H9 (cell line): ENCODE measurements at regions not wholly inside any gene's neighbourhood (a gene's known extent, or its start where the extent isn't known, plus 50 kb on each side); places are given as distances from the start of the nearest gene placed in this dataset.
A peak's percentile ranks its signal among the peaks of the same experiment; 100 is the strongest.

Experiments used
- DNase-seq: peaks from one replicate; pipeline ENCODE4 v3.0.0-alpha.2; 2017
- H2AFZ ChIP-seq: one replicate; pipeline ENCODE4 v1.6.1; 2013; ENCODE audit warnings: mild to moderate bottlenecking, low read length, control low read depth, moderate library complexity
- H2AK5ac ChIP-seq: 2 replicates; pipeline ENCODE4 v1.6.1; 2013; ENCODE audit warnings: low read length, control low read depth, mixed read lengths; ENCODE audit not compliant: insufficient read length
- H2BK120ac ChIP-seq: one replicate; pipeline ENCODE4 v1.6.1; 2013; ENCODE audit warnings: low read depth, mild to moderate bottlenecking, low read length, control low read depth, inconsistent platforms; ENCODE audit not compliant: poor library complexity, severe bottlenecking
- H2BK12ac ChIP-seq: 2 replicates; pipeline ENCODE4 v1.6.1; 2013; ENCODE audit warnings: low read length, control low read depth, mixed read lengths, low read depth; ENCODE audit not compliant: insufficient read length
- H2BK15ac ChIP-seq: 2 replicates; pipeline ENCODE4 v1.6.1; 2013; ENCODE audit warnings: low read depth, low read length, control low read depth
- H2BK20ac ChIP-seq: one replicate; pipeline ENCODE4 v1.6.1; 2013; ENCODE audit warnings: low read depth, mild to moderate bottlenecking, low read length, control low read depth, inconsistent platforms; ENCODE audit not compliant: poor library complexity, severe bottlenecking
- H2BK5ac ChIP-seq: 2 replicates; pipeline ENCODE4 v1.6.1; 2013; ENCODE audit warnings: low read length, control low read depth, mixed read lengths; ENCODE audit not compliant: insufficient read length
- H3K14ac ChIP-seq: 2 replicates; pipeline ENCODE4 v1.6.1; 2013; ENCODE audit warnings: low read length, control low read depth; ENCODE audit not compliant: insufficient read depth
- H3K18ac ChIP-seq: 2 replicates; pipeline ENCODE4 v1.6.1; 2013; ENCODE audit warnings: low read depth, mild to moderate bottlenecking, mixed read lengths, low read length, control low read depth; ENCODE audit not compliant: insufficient read length
- H3K23ac ChIP-seq: 2 replicates; pipeline ENCODE4 v1.6.1; 2013; ENCODE audit warnings: low read length, control low read depth, mixed read lengths, low read depth; ENCODE audit not compliant: insufficient read length
- H3K23me2 ChIP-seq: 2 replicates; pipeline ENCODE4 v1.6.1; 2013; ENCODE audit warnings: low read depth, mild to moderate bottlenecking, mixed read lengths, low read length, control low read depth; ENCODE audit not compliant: insufficient read length, poor library complexity, severe bottlenecking
- H3K27ac ChIP-seq: 2 replicates; pipeline ENCODE4 v1.5.1; 2013; ENCODE audit warnings: low read length, control low read depth, mixed read lengths, low read depth; ENCODE audit not compliant: insufficient read length
- H3K27me3 ChIP-seq: 2 replicates; pipeline ENCODE4 v1.6.1; 2013; ENCODE audit warnings: low read length, control low read depth, inconsistent platforms; ENCODE audit not compliant: insufficient read depth
- H3K4ac ChIP-seq: 2 replicates; pipeline ENCODE4 v1.6.1; 2013; ENCODE audit warnings: low read depth, mild to moderate bottlenecking, control low read depth, inconsistent platforms, low read length, moderate library complexity
- H3K4me1 ChIP-seq: 2 replicates; pipeline ENCODE4 v1.6.1; 2013; ENCODE audit warnings: low read length, control low read depth, inconsistent platforms; ENCODE audit not compliant: insufficient read depth
- H3K4me2 ChIP-seq: 2 replicates; pipeline ENCODE4 v1.6.1; 2013; ENCODE audit warnings: low read length, control low read depth, mixed read lengths; ENCODE audit not compliant: insufficient read length, insufficient read depth
- H3K56ac ChIP-seq: 2 replicates; pipeline ENCODE4 v1.6.1; 2013; ENCODE audit warnings: low read depth, mild to moderate bottlenecking, mixed read lengths, low read length, control low read depth; ENCODE audit not compliant: insufficient read length
- H3K79me1 ChIP-seq: 2 replicates; pipeline ENCODE4 v1.6.1; 2013; ENCODE audit warnings: low read depth, mild to moderate bottlenecking, moderate library complexity, low read length, control low read depth, inconsistent platforms; ENCODE audit not compliant: insufficient read depth, poor library complexity, severe bottlenecking
- H3K79me2 ChIP-seq: 2 replicates; pipeline ENCODE4 v1.6.1; 2013; ENCODE audit warnings: low read length, control low read depth, inconsistent platforms; ENCODE audit not compliant: insufficient read depth
- H3K9ac ChIP-seq: 2 replicates; pipeline ENCODE4 v1.6.1; 2013; ENCODE audit warnings: low read length, control low read depth, mixed read lengths; ENCODE audit not compliant: insufficient read length; ENCODE audit errors: extremely low read depth
- H3K9me3 ChIP-seq: one replicate; pipeline ENCODE4 v1.6.1; 2013; ENCODE audit warnings: low read depth, low read length, inconsistent platforms; ENCODE audit not compliant: control insufficient read depth
- H3T11ph ChIP-seq: one replicate; pipeline ENCODE4 v1.6.1; 2013; ENCODE audit warnings: mild to moderate bottlenecking, low read length, control low read depth, inconsistent platforms
- H4K20me1 ChIP-seq: one replicate; pipeline ENCODE4 v1.6.1; 2013; ENCODE audit not compliant: control insufficient read depth, insufficient read length, insufficient read depth
- H4K5ac ChIP-seq: 2 replicates; pipeline ENCODE4 v1.6.1; 2013; ENCODE audit warnings: low read depth, mild to moderate bottlenecking, mixed read lengths, low read length, control low read depth; ENCODE audit not compliant: insufficient read length
- H4K8ac ChIP-seq: replicated peaks from 2 replicates; pipeline ENCODE4 v1.6.1; 2013; ENCODE audit warnings: low read length, control low read depth, mixed read lengths, low read depth; ENCODE audit not compliant: insufficient read length
- H4K91ac ChIP-seq: 2 replicates; pipeline ENCODE4 v1.6.1; 2013; ENCODE audit warnings: low read depth, mild to moderate bottlenecking, moderate library complexity, mixed read lengths, low read length, control low read depth; ENCODE audit not compliant: insufficient read length
- H3K27ac Mint-ChIP-seq, 3 experiments: 2 replicates in 2 of 3; 3 replicates in 1 of 3; pipeline ENCODE4 v1.8.0; 2020 to 2021; ENCODE audit warnings: mixed read lengths in 3 of 3, mild to moderate bottlenecking in 1 of 3, moderate library complexity in 1 of 3
- H3K27me3 Mint-ChIP-seq: 2 replicates; pipeline ENCODE4 v1.8.0; 2021; ENCODE audit warnings: low read depth, mild to moderate bottlenecking, moderate library complexity, mixed read lengths
- H3K36me3 Mint-ChIP-seq, 3 experiments: 2 replicates in 2 of 3; 3 replicates in 1 of 3; pipeline ENCODE4 v1.8.0; 2020 to 2021; ENCODE audit warnings: low read depth in 3 of 3, mixed read lengths in 3 of 3; ENCODE audit not compliant: insufficient read depth in 1 of 3
- H3K4me1 Mint-ChIP-seq, 2 experiments: 2 replicates each; pipeline ENCODE4 v1.8.0; 2020; ENCODE audit warnings: mixed read lengths in 2 of 2
- H3K4me3 Mint-ChIP-seq, 2 experiments: 2 replicates in 1 of 2; 3 replicates in 1 of 2; pipeline ENCODE4 v1.8.0; 2020 to 2021; ENCODE audit warnings: mild to moderate bottlenecking in 2 of 2, mixed read lengths in 2 of 2, moderate library complexity in 1 of 2
- H3K9me3 Mint-ChIP-seq, 2 experiments: 2 replicates in 1 of 2; 3 replicates in 1 of 2; pipeline ENCODE4 v1.8.0; 2020; ENCODE audit warnings: mild to moderate bottlenecking in 2 of 2, mixed read lengths in 2 of 2, moderate library complexity in 1 of 2
- CTCF ChIP-seq: fragments of 200-600 bp; sonication (generic); conservative IDR thresholded peaks from 3 replicates; pipeline ENCODE4 v1.8.0; 2021; ENCODE audit warnings: antibody characterized with exemption, mild to moderate bottlenecking
- WGBS: extraction: QIAGEN DNeasy Blood & Tissue Kit; methylation state at CpG from one replicate; pipeline ENCODE4 v1.1.7; 2013; ENCODE audit warnings: missing lambda C conversion rate, low lambda C conversion rate, mixed read lengths; ENCODE audit not compliant: insufficient read length; ENCODE audit errors: extremely low coverage; 5-methylcytosine and 5-hydroxymethylcytosine counted together

DNA sequence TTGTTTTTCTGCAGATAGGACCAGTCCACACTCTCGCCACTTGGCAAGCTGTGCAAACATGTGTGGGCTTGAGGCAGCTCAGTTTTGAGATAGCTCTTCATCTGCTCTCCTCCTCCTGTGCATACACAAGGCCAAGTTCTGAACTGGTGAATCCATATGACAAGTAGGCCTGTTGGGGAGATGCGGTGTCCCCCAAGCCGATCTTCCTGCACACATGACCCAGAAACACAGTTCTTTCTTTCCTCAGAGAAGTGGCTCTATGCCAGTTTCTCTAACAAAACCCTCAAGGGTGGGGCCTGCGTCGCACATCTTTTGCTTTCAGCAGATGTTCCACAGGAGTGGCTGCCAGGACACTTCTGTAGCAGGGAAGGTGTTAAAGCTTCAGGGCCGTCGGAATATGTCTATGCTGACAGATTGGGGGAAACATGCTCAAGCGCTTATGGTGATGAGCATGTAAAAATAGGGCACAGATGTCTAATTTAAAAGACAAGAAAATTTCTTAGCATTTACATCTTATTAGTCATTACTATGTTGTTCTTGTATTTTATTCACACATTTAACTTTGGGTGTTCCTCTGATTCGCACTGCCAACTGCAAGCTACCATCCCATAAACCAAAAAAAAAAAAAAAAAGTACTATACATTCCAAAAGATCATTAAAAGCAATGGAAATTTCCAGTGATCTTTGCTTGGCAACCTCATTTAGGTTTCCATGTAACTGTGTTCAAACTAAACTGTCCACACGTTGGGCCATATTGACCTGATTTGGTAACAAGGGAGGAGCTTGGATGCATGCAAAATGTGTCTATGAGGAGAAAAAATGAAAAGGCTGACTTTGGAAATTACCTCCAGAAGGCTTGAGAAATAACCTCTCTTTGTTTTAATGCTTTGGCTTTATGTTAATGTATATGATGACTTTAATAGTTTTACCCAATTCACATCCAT lies 1055.5 kb upstream of the KLHL29 start:
- no peak overlapping the region for H2AK5ac ChIP-seq
- no peak overlapping the region for H4K8ac ChIP-seq
- no peaks in the 10 kb centered on the region for H3K27me3 Mint-ChIP-seq
- no peak overlapping the region for H2BK12ac ChIP-seq
- WGBS: no CpG with 5 or more reads among the region's 10 CpGs
- no peaks in the 10 kb centered on the region for H3K9me3 ChIP-seq
- no peak overlapping the region for H3K4ac ChIP-seq
- no peak overlapping the region for H2BK15ac ChIP-seq
- no peak overlapping the region for H3K14ac ChIP-seq
- H3K9ac ChIP-seq: no peak overlapping the region
- H3K23me2 ChIP-seq: no peaks in the 10 kb centered on the region
- H4K20me1 ChIP-seq: no peaks in the 10 kb centered on the region
- no peaks in the 10 kb centered on the region for H3K4me1 ChIP-seq
- no peak for DNase-seq
- no peak overlapping the region for H3K4me3 Mint-ChIP-seq
- no peak overlapping the region for H3K4me2 ChIP-seq
- H3K9me3 Mint-ChIP-seq: peaks cover 1 to 5% of the 10 kb centered on the region in 2 experiments; a peak in 3 of 5 replicates
- H3K27me3 ChIP-seq: no peaks in the 10 kb centered on the region
- H3K18ac ChIP-seq: no peak overlapping the region
- H3T11ph ChIP-seq: no peak overlapping the region
- no peak overlapping the region for H3K56ac ChIP-seq
- H2BK5ac ChIP-seq: no peak overlapping the region
- H2BK120ac ChIP-seq: no peak overlapping the region
- H3K27ac ChIP-seq: no peak overlapping the region
- no peak overlapping the region for H4K91ac ChIP-seq
- H2AFZ ChIP-seq: no peak overlapping the region
- no peaks in the 10 kb centered on the region for H3K79me2 ChIP-seq
- H3K27ac Mint-ChIP-seq: 0 out of 7 replicates have a peak overlapping the region, but pooled peaks of 1 of the 3 experiments have one; percentile 40
- H3K36me3 Mint-ChIP-seq: peaks cover 0 to 11% (median 1%) of the 10 kb centered on the region in 3 experiments; a peak in 4 of 7 replicates
- no peak overlapping the region for H4K5ac ChIP-seq
- H3K4me1 Mint-ChIP-seq: peaks cover 4 to 5% of the 10 kb centered on the region in 2 experiments
- no peaks in the 10 kb centered on the region for H3K79me1 ChIP-seq
- no peak overlapping the region for H3K23ac ChIP-seq
- TF ChIP-seq CTCF: no peak
- no peak overlapping the region for H2BK20ac ChIP-seq
